OCI-LY3 (cell line): ENCODE measurements at regions not wholly inside any gene's neighbourhood (a gene's known extent, or its start where the extent isn't known, plus 50 kb on each side); places are given as distances from the start of the nearest gene placed in this dataset.

Experiments used
- H2AFZ ChIP-seq: fragments of 200-600, 300-600 bp; shearing (Covaris generic); 2 replicates; pipeline ENCODE4 v1.6.0; 2014; ENCODE audit warnings: antibody characterized with exemption, low read depth, low read length
- H3K27ac ChIP-seq: fragments of 200-600, 300-600 bp; sonication (generic); 2 replicates; pipeline ENCODE4 v1.5.1; 2014; ENCODE audit warnings: mild to moderate bottlenecking, low read length, moderate library complexity, mixed read lengths
- H3K27me3 ChIP-seq: fragments of 200-600, 300-600 bp; sonication (generic); 2 replicates; pipeline ENCODE4 v1.6.1; 2014; ENCODE audit warnings: low read depth, low read length, mixed read lengths
- H3K36me3 ChIP-seq: fragments of 200-600, 300-600 bp; sonication (generic); replicated peaks from 2 replicates; pipeline ENCODE3; 2014; ENCODE audit warnings: low read depth, low read length, mixed read lengths
- H3K4me1 ChIP-seq: fragments of 300-600, 200-600 bp; sonication (generic); 2 replicates; pipeline ENCODE4 v1.6.1; 2014; ENCODE audit warnings: low read length, mixed read lengths
- H3K4me2 ChIP-seq: fragments of 200-600, 300-600 bp; sonication (generic); 2 replicates; pipeline ENCODE4 v1.6.1; 2014; ENCODE audit warnings: low read length, mixed read lengths
- H3K4me3 ChIP-seq: fragments of 300-600, 200-600 bp; sonication (generic); 2 replicates; pipeline ENCODE4 v1.5.1; 2014; ENCODE audit warnings: antibody characterized with exemption, mild to moderate bottlenecking, low read length, moderate library complexity
- H3K79me2 ChIP-seq: fragments of 300-600, 200-600 bp; shearing (Covaris generic); 2 replicates; pipeline ENCODE4 v1.6.1; 2014; ENCODE audit warnings: mild to moderate bottlenecking, low read length, mixed read lengths
- H3K9ac ChIP-seq: fragments of 300-600, 200-600 bp; shearing (Covaris generic); 2 replicates; pipeline ENCODE4 v1.6.0; 2014; ENCODE audit warnings: mild to moderate bottlenecking, low read length, moderate library complexity
- H3K9me3 ChIP-seq: fragments of 200-600, 300-600 bp; shearing (Covaris generic); 2 replicates; pipeline ENCODE4 v1.6.1; 2014; ENCODE audit warnings: low read length, mixed read lengths; ENCODE audit not compliant: insufficient read depth
- H4K20me1 ChIP-seq: fragments of 200-600, 300-600 bp; sonication (generic); 2 replicates; pipeline ENCODE4 v1.6.1; 2016; ENCODE audit warnings: low read length, mixed read lengths; ENCODE audit not compliant: insufficient read depth
- CTCF ChIP-seq: fragments of 200-600, 300-600 bp; sonication (generic); IDR thresholded peaks from 2 replicates; pipeline ENCODE4 v1.5.1; 2014; ENCODE audit warnings: antibody characterized with exemption, low read length, low read depth
- EZH2phosphoT487 ChIP-seq: fragments of 200-600 bp; shearing (Covaris generic); IDR thresholded peaks from 2 replicates; pipeline ENCODE4 v1.6.1; 2018; ENCODE audit warnings: antibody characterized with exemption, mixed run types, low read depth

- Histone ChIP-seq H3K27ac (no peak overlapping the region), H3K4me2 (no peak overlapping the region), H3K9me3 (no peaks in the 10 kb centered on the region), H3K9ac (no peak overlapping the region), H3K4me3 (no peak overlapping the region), H4K20me1 (no peaks in the 10 kb centered on the region), H2AFZ (no peak overlapping the region), H3K79me2 (no peaks in the 10 kb centered on the region), H3K4me1 (no peaks in the 10 kb centered on the region), H3K27me3 (no peaks in the 10 kb centered on the region), H3K36me3 (no peaks in the 10 kb centered on the region)
- TF ChIP-seq CTCF (no peak), EZH2phosphoT487 (no peak)
Observed at GRCh38 chr6:133759524-133759923, 129.4 kb upstream of the TCF21 start.

DNA sequence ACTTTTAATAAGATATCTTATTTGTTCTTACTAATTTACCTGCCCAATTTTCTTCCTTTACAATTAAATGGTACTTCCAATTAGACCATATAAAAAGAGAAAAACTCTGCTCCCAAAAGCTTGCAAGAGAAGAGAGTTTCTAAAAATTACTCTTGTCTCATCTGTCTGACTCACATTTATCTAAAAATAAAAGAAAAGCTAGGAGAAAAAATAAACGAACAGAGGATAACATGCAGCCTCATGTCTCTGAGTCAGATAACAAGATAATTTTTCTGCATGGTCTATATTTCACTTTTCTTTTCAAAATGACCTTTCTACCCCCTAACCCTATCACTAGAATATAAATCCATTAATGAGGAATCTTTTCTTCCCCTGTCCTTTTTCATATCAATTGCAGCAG is 127.2 kb upstream of the TCF21 start:
- Histone ChIP-seq H3K9me3 (no peaks in the 10 kb centered on the region), H3K27me3 (no peaks in the 10 kb centered on the region), H3K36me3 (no peaks in the 10 kb centered on the region), H3K4me1 (no peaks in the 10 kb centered on the region), H3K79me2 (no peaks in the 10 kb centered on the region), H4K20me1 (no peaks in the 10 kb centered on the region), H3K4me2 (no peak overlapping the region), H2AFZ (no peak overlapping the region), H3K4me3 (no peak overlapping the region), H3K9ac (no peak overlapping the region), H3K27ac (no peak overlapping the region)
- TF ChIP-seq EZH2phosphoT487, result no peak
- TF ChIP-seq CTCF, result no peak

- H3K27ac ChIP-seq, result no peak overlapping the region
- H3K36me3 ChIP-seq, result no peaks in the 10 kb centered on the region
- no peaks in the 10 kb centered on the region for H3K9me3 ChIP-seq
- no peak overlapping the region for H3K4me2 ChIP-seq
- no peak overlapping the region for H3K9ac ChIP-seq
- TF ChIP-seq EZH2phosphoT487 (no peak), CTCF (no peak)
- H2AFZ ChIP-seq, result no peak overlapping the region
- no peaks in the 10 kb centered on the region for H3K79me2 ChIP-seq
- no peaks in the 10 kb centered on the region for H4K20me1 ChIP-seq
- H3K4me3 ChIP-seq, result no peak overlapping the region
- no peaks in the 10 kb centered on the region for H3K27me3 ChIP-seq
- H3K4me1 ChIP-seq, result no peaks in the 10 kb centered on the region
Observed at GRCh38 chr6:133764008-133764753, 124.7 kb upstream of the TCF21 start.

DNA sequence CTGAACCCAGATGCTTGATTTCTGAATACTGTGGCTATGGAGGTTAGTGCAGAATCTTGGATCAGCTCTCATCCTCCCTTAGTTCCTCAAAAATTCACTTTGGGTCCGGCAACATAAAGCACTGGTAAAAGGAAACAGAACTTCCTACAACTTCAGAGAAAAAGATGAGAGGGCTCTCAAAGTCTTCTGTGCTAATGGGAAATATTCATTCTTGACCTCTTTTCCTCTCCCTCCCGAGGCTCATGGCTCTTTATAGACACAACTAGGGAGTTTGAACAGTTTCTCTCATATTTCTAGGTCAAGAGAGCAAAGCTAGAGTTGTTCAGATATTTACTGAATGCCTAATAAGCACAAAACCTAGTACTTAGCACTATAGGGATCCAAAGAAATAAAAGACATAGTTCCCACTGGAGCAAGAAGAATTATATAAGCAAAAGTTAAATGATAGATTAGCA is 124.1 kb upstream of the TCF21 start:
- no peak overlapping the region for H2AFZ ChIP-seq
- no peaks in the 10 kb centered on the region for H3K36me3 ChIP-seq
- no peaks in the 10 kb centered on the region for H4K20me1 ChIP-seq
- TF ChIP-seq CTCF (no peak), EZH2phosphoT487 (no peak)
- H3K9ac ChIP-seq, result no peak overlapping the region
- no peaks in the 10 kb centered on the region for H3K27me3 ChIP-seq
- no peaks in the 10 kb centered on the region for H3K9me3 ChIP-seq
- H3K27ac ChIP-seq, result no peak overlapping the region
- no peak overlapping the region for H3K4me2 ChIP-seq
- H3K4me3 ChIP-seq, result no peak overlapping the region
- no peaks in the 10 kb centered on the region for H3K4me1 ChIP-seq
- H3K79me2 ChIP-seq, result no peaks in the 10 kb centered on the region
